ENCODE measurements at regions not wholly inside any gene's neighbourhood (a gene's known extent, or its start where the extent isn't known, plus 50 kb on each side); places are given as distances from the start of the nearest gene placed in this dataset.

DNA sequence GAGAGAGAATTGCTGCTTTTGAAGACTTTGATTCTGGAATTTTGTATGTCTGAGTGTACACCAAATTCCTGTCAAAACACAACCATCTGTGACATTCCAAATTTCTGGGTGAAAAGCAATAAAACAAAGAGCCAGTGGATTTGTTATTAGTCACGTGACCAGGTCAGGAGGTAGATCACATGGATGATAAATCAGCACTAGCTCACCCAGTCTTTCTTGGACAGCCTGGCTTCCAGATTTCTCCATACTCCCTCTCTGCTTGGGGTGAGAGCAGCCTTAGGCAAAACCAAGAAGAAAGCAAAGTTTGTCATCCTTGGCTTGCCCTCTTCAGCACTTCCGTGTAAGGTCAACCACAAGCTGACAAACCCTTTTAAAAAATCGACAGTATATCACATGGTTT lies 194.2 kb downstream of the CLCN4 start:
- no peak for DNase-seq (ENCODE audit: low spot score)
- TF ChIP-seq, protein P1, sequence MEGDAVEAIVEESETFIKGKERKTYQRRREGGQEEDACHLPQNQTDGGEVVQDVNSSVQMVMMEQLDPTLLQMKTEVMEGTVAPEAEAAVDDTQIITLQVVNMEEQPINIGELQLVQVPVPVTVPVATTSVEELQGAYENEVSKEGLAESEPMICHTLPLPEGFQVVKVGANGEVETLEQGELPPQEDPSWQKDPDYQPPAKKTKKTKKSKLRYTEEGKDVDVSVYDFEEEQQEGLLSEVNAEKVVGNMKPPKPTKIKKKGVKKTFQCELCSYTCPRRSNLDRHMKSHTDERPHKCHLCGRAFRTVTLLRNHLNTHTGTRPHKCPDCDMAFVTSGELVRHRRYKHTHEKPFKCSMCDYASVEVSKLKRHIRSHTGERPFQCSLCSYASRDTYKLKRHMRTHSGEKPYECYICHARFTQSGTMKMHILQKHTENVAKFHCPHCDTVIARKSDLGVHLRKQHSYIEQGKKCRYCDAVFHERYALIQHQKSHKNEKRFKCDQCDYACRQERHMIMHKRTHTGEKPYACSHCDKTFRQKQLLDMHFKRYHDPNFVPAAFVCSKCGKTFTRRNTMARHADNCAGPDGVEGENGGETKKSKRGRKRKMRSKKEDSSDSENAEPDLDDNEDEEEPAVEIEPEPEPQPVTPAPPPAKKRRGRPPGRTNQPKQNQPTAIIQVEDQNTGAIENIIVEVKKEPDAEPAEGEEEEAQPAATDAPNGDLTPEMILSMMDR (IDR thresholded peaks at IDR 0.05): no peak
- Mint-ChIP-seq H3K27ac (ENCODE audit: unreplicated experiment) (no peak overlapping the region), H3K9me3 (ENCODE audit: low read depth) (peaks cover 28% of the 10 kb centered on the region), H3K27me3 (ENCODE audit: low read depth) (no peaks in the 10 kb centered on the region), H3K36me3 (ENCODE audit: low read depth) (peaks cover 2% of the 10 kb centered on the region), H3K4me3 (ENCODE audit: unreplicated experiment) (no peak overlapping the region), H3K4me1 (ENCODE audit: low read depth) (peaks cover 6% of the 10 kb centered on the region)

DNA sequence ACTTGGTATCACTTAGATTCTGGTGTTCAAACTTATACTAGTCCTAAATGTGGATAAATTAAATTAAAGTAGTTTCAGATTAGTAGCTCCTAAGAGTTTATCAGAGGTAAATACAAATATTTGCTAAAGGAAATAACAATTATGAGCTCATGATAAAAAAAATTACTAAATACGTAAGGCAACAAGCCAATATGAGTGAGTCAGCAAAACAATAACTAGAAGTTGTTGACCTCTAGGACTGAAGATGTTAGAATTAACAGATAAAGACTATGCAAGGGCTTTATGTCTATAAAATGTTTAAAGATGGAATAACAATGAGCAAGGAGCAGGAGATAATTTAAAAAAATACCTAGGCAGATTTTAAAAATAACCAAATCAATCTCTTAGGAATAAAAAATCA lies 195.8 kb downstream of the CLCN4 start:
- TF ChIP-seq, protein P1 (IDR thresholded peaks at IDR 0.05): no peak
- H3K36me3 Mint-ChIP-seq (ENCODE audit: low read depth): no peaks in the 10 kb centered on the region
- H3K27me3 Mint-ChIP-seq (ENCODE audit: low read depth): no peaks in the 10 kb centered on the region
- no peak overlapping the region for H3K27ac Mint-ChIP-seq (ENCODE audit: unreplicated experiment)
- DNase-seq (ENCODE audit: low spot score): no peak
- peaks cover 14% of the 10 kb centered on the region for H3K9me3 Mint-ChIP-seq (ENCODE audit: low read depth)
- no peak overlapping the region for H3K4me3 Mint-ChIP-seq (ENCODE audit: unreplicated experiment)
- H3K4me1 Mint-ChIP-seq (ENCODE audit: low read depth): peaks cover 6% of the 10 kb centered on the region

DNA sequence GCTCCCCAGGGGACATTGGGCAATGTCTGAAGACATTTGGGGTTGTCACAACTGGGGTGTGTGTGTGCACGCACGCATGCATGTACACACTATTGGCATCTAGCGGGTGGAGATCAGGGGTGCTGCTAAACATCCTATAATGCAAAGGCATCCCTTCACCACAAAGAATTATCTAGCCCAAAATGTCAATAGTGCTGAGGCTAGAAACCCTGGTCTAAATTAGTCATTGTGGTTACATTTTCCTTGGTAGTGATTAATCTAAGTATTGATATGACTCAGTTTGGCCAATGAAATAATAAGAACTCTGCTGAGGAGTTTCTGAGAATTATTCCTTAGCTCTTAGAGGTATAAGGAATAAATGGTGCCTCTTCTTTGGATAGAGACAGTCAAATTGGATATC lies 200.2 kb downstream of the CLCN4 start:
- Mint-ChIP-seq H3K36me3 (ENCODE audit: low read depth) (no peaks in the 10 kb centered on the region), H3K4me3 (ENCODE audit: unreplicated experiment) (no peak overlapping the region), H3K27ac (ENCODE audit: unreplicated experiment) (no peak overlapping the region), H3K27me3 (ENCODE audit: low read depth) (no peaks in the 10 kb centered on the region), H3K9me3 (ENCODE audit: low read depth) (peaks cover 18% of the 10 kb centered on the region), H3K4me1 (ENCODE audit: low read depth) (no peaks in the 10 kb centered on the region)
- no peak for DNase-seq (ENCODE audit: low spot score)
- TF ChIP-seq, protein P1 (IDR thresholded peaks at IDR 0.05): no peak

DNA sequence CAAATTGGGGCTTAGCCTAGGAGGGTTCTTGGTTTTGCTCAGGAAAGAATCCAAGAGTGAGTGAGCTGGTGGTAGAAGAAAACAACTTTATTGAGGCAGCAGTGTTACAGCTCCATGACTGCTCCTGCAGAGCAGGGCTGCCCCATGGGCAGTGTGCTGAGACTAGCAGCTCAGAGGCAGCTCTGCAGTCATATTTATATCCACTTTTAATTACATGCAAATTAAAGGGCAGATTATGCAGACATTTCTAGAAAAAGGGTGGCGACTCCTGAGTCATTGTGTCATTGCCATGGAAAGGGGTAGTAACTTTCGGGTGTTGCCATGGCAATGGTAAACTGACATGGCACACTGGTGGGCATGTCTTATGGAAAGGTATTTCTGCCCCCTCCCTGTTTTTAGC lies 202.2 kb downstream of the CLCN4 start:
- TF ChIP-seq, protein P1 (IDR thresholded peaks at IDR 0.05): no peak
- Mint-ChIP-seq H3K27ac (ENCODE audit: unreplicated experiment) (no peak overlapping the region), H3K9me3 (ENCODE audit: low read depth) (peaks cover 11% of the 10 kb centered on the region), H3K4me1 (ENCODE audit: low read depth) (no peaks in the 10 kb centered on the region), H3K27me3 (ENCODE audit: low read depth) (no peaks in the 10 kb centered on the region), H3K4me3 (ENCODE audit: unreplicated experiment) (no peak overlapping the region), H3K36me3 (ENCODE audit: low read depth) (no peaks in the 10 kb centered on the region)
- DNase-seq (ENCODE audit: low spot score): no peak

DNA sequence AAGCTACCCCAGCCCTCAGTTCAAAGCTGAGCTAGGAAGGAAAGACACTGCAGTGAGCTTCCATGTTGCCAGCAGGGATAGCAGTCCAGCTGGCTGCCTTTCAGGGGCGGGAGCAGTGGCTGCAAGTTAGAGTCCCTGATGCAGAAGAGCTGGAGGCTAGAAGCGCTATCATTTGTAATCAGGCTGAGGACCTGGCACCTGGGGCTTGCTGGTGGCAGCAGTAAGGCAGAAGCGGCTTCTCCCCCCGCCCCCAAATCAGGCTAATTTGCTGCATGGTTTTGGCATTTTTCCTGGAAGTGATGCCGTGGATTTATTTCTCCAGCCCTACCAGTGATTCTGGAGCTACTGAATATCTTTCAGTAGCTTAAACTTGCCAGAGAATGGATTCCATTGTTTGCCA lies 203.3 kb downstream of the CLCN4 start:
- DNase-seq (ENCODE audit: low spot score): no peak
- Mint-ChIP-seq H3K27ac (ENCODE audit: unreplicated experiment) (no peak overlapping the region), H3K4me3 (ENCODE audit: unreplicated experiment) (no peak overlapping the region), H3K4me1 (ENCODE audit: low read depth) (no peaks in the 10 kb centered on the region), H3K9me3 (ENCODE audit: low read depth) (peaks cover 11% of the 10 kb centered on the region), H3K36me3 (ENCODE audit: low read depth) (no peaks in the 10 kb centered on the region), H3K27me3 (ENCODE audit: low read depth) (no peaks in the 10 kb centered on the region)
- TF ChIP-seq, protein P1 (IDR thresholded peaks at IDR 0.05): no peak

All from chondrocyte (in vitro differentiated cells).